ENCODE measurements at regions not wholly inside any gene's neighbourhood (a gene's known extent, or its start where the extent isn't known, plus 50 kb on each side); places are given as distances from the start of the nearest gene placed in this dataset.

GRCh38 chrY:10666785-10667184 is 1139.1 kb downstream of the TSPY10 start (continued):
- no peak for TF ChIP-seq C11orf30 (IDR thresholded peaks at IDR 0.05; ENCODE audit: low read depth)
- TF ChIP-seq TEAD1 (CRISPR knock-in tag; IDR thresholded peaks at IDR 0.05) = no peak
- TF ChIP-seq SRSF3 (IDR thresholded peaks at IDR 0.05; ENCODE audit: insufficient read depth, low read length) = no peak
- no peak for TF ChIP-seq FOXP1 (CRISPR knock-in tag; IDR thresholded peaks at IDR 0.05)
- TF ChIP-seq HDAC3 (IDR thresholded peaks at IDR 0.05; ENCODE audit: borderline replicate concordance, partially characterized antibody) = no peak
- TF ChIP-seq, protein P1, sequence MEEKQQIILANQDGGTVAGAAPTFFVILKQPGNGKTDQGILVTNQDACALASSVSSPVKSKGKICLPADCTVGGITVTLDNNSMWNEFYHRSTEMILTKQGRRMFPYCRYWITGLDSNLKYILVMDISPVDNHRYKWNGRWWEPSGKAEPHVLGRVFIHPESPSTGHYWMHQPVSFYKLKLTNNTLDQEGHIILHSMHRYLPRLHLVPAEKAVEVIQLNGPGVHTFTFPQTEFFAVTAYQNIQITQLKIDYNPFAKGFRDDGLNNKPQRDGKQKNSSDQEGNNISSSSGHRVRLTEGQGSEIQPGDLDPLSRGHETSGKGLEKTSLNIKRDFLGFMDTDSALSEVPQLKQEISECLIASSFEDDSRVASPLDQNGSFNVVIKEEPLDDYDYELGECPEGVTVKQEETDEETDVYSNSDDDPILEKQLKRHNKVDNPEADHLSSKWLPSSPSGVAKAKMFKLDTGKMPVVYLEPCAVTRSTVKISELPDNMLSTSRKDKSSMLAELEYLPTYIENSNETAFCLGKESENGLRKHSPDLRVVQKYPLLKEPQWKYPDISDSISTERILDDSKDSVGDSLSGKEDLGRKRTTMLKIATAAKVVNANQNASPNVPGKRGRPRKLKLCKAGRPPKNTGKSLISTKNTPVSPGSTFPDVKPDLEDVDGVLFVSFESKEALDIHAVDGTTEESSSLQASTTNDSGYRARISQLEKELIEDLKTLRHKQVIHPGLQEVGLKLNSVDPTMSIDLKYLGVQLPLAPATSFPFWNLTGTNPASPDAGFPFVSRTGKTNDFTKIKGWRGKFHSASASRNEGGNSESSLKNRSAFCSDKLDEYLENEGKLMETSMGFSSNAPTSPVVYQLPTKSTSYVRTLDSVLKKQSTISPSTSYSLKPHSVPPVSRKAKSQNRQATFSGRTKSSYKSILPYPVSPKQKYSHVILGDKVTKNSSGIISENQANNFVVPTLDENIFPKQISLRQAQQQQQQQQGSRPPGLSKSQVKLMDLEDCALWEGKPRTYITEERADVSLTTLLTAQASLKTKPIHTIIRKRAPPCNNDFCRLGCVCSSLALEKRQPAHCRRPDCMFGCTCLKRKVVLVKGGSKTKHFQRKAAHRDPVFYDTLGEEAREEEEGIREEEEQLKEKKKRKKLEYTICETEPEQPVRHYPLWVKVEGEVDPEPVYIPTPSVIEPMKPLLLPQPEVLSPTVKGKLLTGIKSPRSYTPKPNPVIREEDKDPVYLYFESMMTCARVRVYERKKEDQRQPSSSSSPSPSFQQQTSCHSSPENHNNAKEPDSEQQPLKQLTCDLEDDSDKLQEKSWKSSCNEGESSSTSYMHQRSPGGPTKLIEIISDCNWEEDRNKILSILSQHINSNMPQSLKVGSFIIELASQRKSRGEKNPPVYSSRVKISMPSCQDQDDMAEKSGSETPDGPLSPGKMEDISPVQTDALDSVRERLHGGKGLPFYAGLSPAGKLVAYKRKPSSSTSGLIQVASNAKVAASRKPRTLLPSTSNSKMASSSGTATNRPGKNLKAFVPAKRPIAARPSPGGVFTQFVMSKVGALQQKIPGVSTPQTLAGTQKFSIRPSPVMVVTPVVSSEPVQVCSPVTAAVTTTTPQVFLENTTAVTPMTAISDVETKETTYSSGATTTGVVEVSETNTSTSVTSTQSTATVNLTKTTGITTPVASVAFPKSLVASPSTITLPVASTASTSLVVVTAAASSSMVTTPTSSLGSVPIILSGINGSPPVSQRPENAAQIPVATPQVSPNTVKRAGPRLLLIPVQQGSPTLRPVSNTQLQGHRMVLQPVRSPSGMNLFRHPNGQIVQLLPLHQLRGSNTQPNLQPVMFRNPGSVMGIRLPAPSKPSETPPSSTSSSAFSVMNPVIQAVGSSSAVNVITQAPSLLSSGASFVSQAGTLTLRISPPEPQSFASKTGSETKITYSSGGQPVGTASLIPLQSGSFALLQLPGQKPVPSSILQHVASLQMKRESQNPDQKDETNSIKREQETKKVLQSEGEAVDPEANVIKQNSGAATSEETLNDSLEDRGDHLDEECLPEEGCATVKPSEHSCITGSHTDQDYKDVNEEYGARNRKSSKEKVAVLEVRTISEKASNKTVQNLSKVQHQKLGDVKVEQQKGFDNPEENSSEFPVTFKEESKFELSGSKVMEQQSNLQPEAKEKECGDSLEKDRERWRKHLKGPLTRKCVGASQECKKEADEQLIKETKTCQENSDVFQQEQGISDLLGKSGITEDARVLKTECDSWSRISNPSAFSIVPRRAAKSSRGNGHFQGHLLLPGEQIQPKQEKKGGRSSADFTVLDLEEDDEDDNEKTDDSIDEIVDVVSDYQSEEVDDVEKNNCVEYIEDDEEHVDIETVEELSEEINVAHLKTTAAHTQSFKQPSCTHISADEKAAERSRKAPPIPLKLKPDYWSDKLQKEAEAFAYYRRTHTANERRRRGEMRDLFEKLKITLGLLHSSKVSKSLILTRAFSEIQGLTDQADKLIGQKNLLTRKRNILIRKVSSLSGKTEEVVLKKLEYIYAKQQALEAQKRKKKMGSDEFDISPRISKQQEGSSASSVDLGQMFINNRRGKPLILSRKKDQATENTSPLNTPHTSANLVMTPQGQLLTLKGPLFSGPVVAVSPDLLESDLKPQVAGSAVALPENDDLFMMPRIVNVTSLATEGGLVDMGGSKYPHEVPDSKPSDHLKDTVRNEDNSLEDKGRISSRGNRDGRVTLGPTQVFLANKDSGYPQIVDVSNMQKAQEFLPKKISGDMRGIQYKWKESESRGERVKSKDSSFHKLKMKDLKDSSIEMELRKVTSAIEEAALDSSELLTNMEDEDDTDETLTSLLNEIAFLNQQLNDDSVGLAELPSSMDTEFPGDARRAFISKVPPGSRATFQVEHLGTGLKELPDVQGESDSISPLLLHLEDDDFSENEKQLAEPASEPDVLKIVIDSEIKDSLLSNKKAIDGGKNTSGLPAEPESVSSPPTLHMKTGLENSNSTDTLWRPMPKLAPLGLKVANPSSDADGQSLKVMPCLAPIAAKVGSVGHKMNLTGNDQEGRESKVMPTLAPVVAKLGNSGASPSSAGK (IDR thresholded peaks at IDR 0.05) = no peak
